Common myeloid progenitor, CD34-positive (primary cell): ENCODE measurements at regions not wholly inside any gene's neighbourhood (a gene's known extent, or its start where the extent isn't known, plus 50 kb on each side); places are given as distances from the start of the nearest gene placed in this dataset.

Experiments used
- CTCF ChIA-PET: fragments of 350-600 bp; sonication (Branson Sonifier 250); formaldehyde crosslinking; loops from one replicate; lab custom pipeline; 2021; ENCODE audit warnings: antibody characterized with exemption; lab: Charles Lee
- POLR2A ChIA-PET: fragments of 350-600 bp; sonication (Branson Sonifier 250); formaldehyde crosslinking; loops from one replicate; lab custom pipeline; 2021; ENCODE audit warnings: antibody characterized with exemption; lab: Charles Lee
- DNase-seq, 3 donors: peaks; one replicate each; pipeline versions ENCODE4 v3.0.0 to v3.0.0-alpha.2; 2013
- H3K27ac ChIP-seq, 2 experiments: 1 replicate in 1 of 2; 2 replicates in 1 of 2; pipeline ENCODE4 v1.7.0; 2013; ENCODE audit warnings: inconsistent platforms in 2 of 2, low read length in 2 of 2, mild to moderate bottlenecking in 2 of 2, low read depth in 1 of 2, moderate library complexity in 1 of 2; ENCODE audit not compliant: severe bottlenecking in 2 of 2, insufficient read depth in 1 of 2, poor library complexity in 1 of 2
- H3K27me3 ChIP-seq, 5 experiments: replicated peaks in 2 of 5; 1 replicate in 3 of 5; 2 replicates in 2 of 5; pipeline versions ENCODE4 v1.6.1 to v1.7.0; 2013; ENCODE audit warnings: low read length in 4 of 5, mild to moderate bottlenecking in 2 of 5, moderate library complexity in 2 of 5, inconsistent platforms in 1 of 5; ENCODE audit not compliant: insufficient read depth in 5 of 5, control insufficient read depth in 4 of 5
- H3K36me3 ChIP-seq, 4 experiments: 1 replicate in 2 of 4; 2 replicates in 2 of 4; pipeline versions ENCODE4 v1.6.1 to v1.7.0; 2013; ENCODE audit warnings: low read length in 3 of 4, control low read depth in 1 of 4, mild to moderate bottlenecking in 1 of 4; ENCODE audit not compliant: control insufficient read depth in 4 of 4, insufficient read depth in 4 of 4
- H3K4me1 ChIP-seq, 4 experiments: 1 replicate in 3 of 4; 2 replicates in 1 of 4; pipeline versions ENCODE4 v1.6.1 to v1.7.1; 2013; ENCODE audit warnings: low read length in 3 of 4, mild to moderate bottlenecking in 3 of 4, control low read depth in 1 of 4, inconsistent platforms in 1 of 4, moderate library complexity in 1 of 4; ENCODE audit not compliant: control insufficient read depth in 4 of 4, insufficient read depth in 4 of 4; ENCODE audit errors: control extremely low read depth in 1 of 4
- H3K4me3 ChIP-seq, 7 experiments: 1 replicate in 4 of 7; 2 replicates in 3 of 7; pipeline versions ENCODE4 v1.5.1 to v1.7.0; 2013; ENCODE audit warnings: mild to moderate bottlenecking in 7 of 7, low read length in 6 of 7, moderate library complexity in 6 of 7, inconsistent platforms in 2 of 7, low read depth in 2 of 7, control low read depth in 1 of 7; ENCODE audit not compliant: insufficient read depth in 4 of 7, control insufficient read depth in 1 of 7; ENCODE audit errors: extremely low read depth in 1 of 7
- H3K9me3 ChIP-seq, 5 experiments: 1 replicate in 4 of 5; 2 replicates in 1 of 5; pipeline versions ENCODE4 v1.6.1 to v1.7.1; 2013; ENCODE audit warnings: low read length in 4 of 5, mild to moderate bottlenecking in 2 of 5, inconsistent platforms in 1 of 5, low read depth in 1 of 5, moderate library complexity in 1 of 5; ENCODE audit not compliant: control insufficient read depth in 4 of 5, insufficient read depth in 2 of 5; ENCODE audit errors: control extremely low read depth in 1 of 5
- WGBS: methylation state at CpG from one replicate; pipeline ENCODE4 v1.1.5; 2013; ENCODE audit not compliant: insufficient coverage; 5-methylcytosine and 5-hydroxymethylcytosine counted together

DNA sequence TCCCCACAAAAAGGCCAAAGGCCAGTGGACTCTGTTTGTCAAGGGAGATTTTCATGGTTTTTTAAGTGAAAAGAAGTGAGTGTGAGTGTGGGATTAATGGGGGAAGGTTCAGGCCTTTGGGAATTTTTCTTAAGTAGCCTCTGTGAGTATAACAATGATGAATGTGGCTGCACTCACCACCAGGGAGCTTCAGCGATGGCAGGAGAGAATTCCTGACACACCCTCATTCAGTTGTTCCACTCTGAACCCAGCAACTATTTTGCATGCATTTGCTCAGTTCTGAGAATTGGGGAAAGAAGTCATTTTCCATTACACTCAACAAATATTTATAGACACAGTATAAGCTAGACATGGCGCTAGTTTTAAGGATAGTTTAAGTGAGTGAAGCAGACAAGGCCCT is 117.9 kb downstream of the CCNA1 start:
- 100% methylated on average over 1 of the region's 2 CpGs for WGBS
- Histone ChIP-seq H3K4me3 (no peak overlapping the region), H3K27ac (no peak overlapping the region), H3K36me3 (no peaks in the 10 kb centered on the region), H3K4me1 (no peaks in the 10 kb centered on the region), H3K27me3 (no peaks in the 10 kb centered on the region), H3K9me3 (no peaks in the 10 kb centered on the region)
- CTCF ChIA-PET, result no interaction called here
- DNase-seq, result no peak
- POLR2A ChIA-PET, result no interaction called here

DNA sequence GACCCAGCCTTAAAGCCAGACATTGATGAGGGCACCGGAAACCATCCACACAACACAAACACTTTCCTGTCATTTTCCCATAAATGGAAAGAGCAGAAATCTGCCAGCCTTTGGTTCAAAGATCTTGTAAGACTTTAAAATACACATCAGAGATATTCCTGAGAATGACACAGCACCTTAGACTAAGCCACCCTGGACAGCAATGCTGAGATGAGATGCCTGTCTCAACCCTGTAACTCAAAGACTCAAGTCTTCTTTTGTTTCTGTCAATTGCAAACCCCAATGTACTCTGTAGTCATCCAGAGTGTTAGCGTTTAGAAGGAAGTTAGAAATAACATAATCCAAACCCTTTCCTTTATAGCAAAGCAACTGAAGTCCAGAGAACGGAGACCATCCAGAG is 119.2 kb downstream of the CCNA1 start:
- CTCF ChIA-PET, result no interaction called here
- Histone ChIP-seq H3K27me3 (no peaks in the 10 kb centered on the region), H3K27ac (no peak overlapping the region), H3K4me3 (no peak overlapping the region), H3K9me3 (no peaks in the 10 kb centered on the region), H3K4me1 (no peaks in the 10 kb centered on the region), H3K36me3 (no peaks in the 10 kb centered on the region)
- WGBS, result 100% methylated on average over 1 of the region's 3 CpGs
- POLR2A ChIA-PET, result no interaction called here
- DNase-seq, result no peak

DNA sequence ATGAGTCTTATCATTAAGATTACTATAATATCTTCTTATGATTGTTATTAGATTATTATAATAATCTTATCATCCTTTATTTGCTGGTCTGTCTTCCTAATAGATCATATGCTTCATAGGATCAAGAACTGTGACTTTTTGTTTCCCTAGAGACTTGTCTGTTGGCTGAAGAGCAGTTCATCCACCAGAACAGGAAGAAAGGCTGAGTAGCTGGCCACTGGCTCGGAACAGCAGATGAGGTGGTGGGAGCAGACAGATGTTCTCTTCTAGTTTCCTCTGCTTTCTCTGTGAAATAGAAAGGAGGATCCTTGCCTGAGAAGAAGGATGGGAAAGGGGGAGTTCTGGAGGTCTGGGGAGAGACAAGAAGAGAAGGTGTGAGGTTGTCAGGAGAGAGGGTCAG is 120.0 kb downstream of the CCNA1 start:
- H3K9me3 ChIP-seq, result no peaks in the 10 kb centered on the region
- POLR2A ChIA-PET, result no interaction called here
- DNase-seq, result no peak
- H3K27me3 ChIP-seq, result no peaks in the 10 kb centered on the region
- no peak overlapping the region for H3K4me3 ChIP-seq
- no peak overlapping the region for H3K27ac ChIP-seq
- 80% methylated on average over 1 of the region's 1 CpG for WGBS
- no peaks in the 10 kb centered on the region for H3K36me3 ChIP-seq
- CTCF ChIA-PET, result no interaction called here
- H3K4me1 ChIP-seq, result no peaks in the 10 kb centered on the region

DNA sequence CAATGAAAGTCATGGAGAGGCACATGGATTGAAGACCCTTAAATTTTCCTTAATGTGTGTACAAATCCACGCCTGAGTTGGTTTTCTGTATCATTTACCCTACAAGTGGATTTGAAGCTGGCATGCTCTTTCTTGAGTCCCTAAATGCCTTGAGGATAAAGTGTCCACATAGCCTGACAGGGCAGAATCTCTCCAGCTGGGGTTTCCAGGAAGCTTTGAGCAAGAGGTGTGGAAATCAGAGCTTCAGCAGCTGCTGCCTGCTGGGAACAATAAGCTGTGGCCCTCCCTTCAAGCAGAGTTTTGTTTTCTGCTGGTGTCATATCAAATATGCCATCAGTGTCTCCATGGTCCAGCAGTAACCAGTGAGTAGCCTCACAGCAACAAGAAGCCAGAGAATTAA is 120.3 kb upstream of the SERTM1 start:
- POLR2A ChIA-PET, result no interaction called here
- no peaks in the 10 kb centered on the region for H3K4me1 ChIP-seq
- H3K27ac ChIP-seq, result no peak overlapping the region
- H3K36me3 ChIP-seq, result no peaks in the 10 kb centered on the region
- H3K9me3 ChIP-seq, result no peaks in the 10 kb centered on the region
- 100% methylated on average over 1 of the region's 1 CpG for WGBS
- CTCF ChIA-PET, result no interaction called here
- no peaks in the 10 kb centered on the region for H3K27me3 ChIP-seq
- no peak for DNase-seq
- no peak overlapping the region for H3K4me3 ChIP-seq

DNA sequence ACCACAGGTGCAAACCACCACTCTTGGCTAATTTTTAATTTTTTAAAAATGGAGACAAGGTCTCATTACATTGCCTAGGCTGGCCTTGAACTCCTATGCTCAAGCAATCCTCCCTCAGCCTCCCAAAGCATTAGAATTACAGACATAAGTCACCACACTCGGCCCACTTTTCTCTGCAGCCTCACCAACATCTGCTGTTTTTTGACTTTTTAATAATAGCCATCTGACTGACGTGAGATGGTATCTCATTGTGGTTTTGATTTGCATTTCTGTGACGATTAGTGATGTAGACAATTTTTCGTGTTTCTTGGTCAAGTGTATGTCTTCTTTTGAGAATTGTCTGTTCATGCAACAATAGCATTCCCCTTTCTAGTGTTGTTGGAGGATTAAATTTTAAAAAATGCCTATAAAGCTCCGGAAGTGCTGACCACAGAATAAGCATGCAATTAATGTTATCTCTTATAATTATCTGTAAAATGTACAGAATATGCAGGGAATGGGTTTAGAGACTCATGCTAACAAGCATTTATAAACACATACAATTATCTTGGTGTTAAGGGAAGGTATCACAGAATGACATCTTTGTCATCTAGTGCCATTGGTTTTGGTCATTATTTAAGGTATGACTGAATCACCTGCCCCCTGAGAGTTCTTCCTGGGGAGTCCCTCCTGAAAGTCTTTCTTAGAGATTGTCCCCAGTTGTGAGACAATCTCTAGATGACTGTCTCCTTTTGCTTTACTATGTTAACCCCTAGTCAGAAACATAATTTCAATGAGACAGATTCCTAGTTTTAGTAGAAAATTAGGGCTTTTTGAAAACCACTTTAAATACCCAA is 118.5 kb upstream of the SERTM1 start:
- ChIA-PET CTCF (no interaction called here), POLR2A (no interaction called here)
- Histone ChIP-seq H3K27ac (no peak overlapping the region), H3K4me1 (no peaks in the 10 kb centered on the region), H3K4me3 (no peak overlapping the region), H3K36me3 (no peaks in the 10 kb centered on the region), H3K27me3 (no peaks in the 10 kb centered on the region), H3K9me3 (no peaks in the 10 kb centered on the region)
- no CpG with 5 or more reads among the region's 5 CpGs for WGBS
- DNase-seq, result no peak

DNA sequence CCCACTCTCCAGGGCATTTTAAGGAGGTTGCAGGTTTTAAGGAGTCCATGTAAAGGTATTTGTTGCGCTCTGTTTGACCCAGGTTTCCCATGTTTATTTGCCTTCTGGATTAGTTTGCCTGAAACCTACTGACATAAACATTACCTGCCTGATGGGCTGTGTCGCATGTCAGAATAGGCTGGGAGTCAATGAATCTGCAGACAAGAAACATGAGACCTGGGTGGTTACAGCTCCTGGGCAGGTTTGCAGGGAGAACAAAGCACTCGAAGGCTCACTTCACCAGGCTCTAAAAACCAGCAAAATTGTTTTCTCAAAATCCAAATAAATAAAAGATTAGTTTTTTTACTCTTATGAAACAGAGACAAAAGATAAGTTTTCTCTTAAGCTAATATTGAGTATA is 114.4 kb upstream of the SERTM1 start:
- Histone ChIP-seq H3K4me3 (no peak overlapping the region), H3K36me3 (no peaks in the 10 kb centered on the region), H3K27ac (no peak overlapping the region), H3K4me1 (no peaks in the 10 kb centered on the region), H3K27me3 (no peaks in the 10 kb centered on the region), H3K9me3 (no peaks in the 10 kb centered on the region)
- ChIA-PET POLR2A (no interaction called here), CTCF (no interaction called here)
- WGBS, result 100% methylated on average over 1 of the region's 3 CpGs
- no peak for DNase-seq

DNA sequence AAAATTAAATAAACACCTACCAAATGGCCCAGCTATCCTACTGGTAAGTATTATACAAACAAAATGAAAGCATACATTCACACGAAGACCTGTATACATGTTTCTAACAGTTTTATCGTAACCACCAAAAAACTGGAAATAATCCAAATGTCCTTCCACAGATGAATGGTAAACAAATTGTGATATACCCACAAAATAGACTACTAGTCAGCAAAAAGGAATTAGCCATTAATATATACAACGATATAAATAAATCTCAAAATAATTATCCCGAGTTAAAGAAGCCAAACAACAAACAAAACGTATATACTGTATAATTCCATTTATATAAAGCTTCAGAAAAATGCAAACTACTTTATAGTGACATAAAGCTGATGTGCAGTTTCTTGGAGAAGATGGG is 106.3 kb upstream of the SERTM1 start:
- WGBS, result 100% methylated on average over 2 of the region's 5 CpGs
- ChIA-PET CTCF (interaction anchor here (0.8 kb wide), 1 partner anchor 8 kb away, joined by 3 read pairs; no protein-coding TSS in a partner anchor), POLR2A (no interaction called here)
- Histone ChIP-seq H3K36me3 (no peaks in the 10 kb centered on the region), H3K27me3 (no peaks in the 10 kb centered on the region), H3K27ac (no peak overlapping the region), H3K4me3 (no peak overlapping the region), H3K4me1 (no peaks in the 10 kb centered on the region), H3K9me3 (peaks cover 0 to 3% (median 0%) of the 10 kb centered on the region in 5 experiments)
- DNase-seq, result no peak
